Endothelial cell (in vitro differentiated cells): ENCODE measurements at regions not wholly inside any gene's neighbourhood (a gene's known extent, or its start where the extent isn't known, plus 50 kb on each side); places are given as distances from the start of the nearest gene placed in this dataset.

Experiments
- DNase-seq: peaks from one replicate; pipeline ENCODE4 v3.0.0; 2021; ENCODE audit warnings: low spot score
- H3K27ac Mint-ChIP-seq: one replicate; pipeline ENCODE4 v1.8.0; 2021; ENCODE audit warnings: mixed read lengths, inconsistent platforms; ENCODE audit not compliant: unreplicated experiment
- H3K27me3 Mint-ChIP-seq: one replicate; pipeline ENCODE4 v1.8.0; 2021; ENCODE audit warnings: mild to moderate bottlenecking, moderate library complexity, mixed read lengths, inconsistent platforms; ENCODE audit not compliant: unreplicated experiment
- H3K36me3 Mint-ChIP-seq: one replicate; pipeline ENCODE4 v1.8.0; 2021; ENCODE audit warnings: mild to moderate bottlenecking, low read depth, mixed read lengths, inconsistent platforms; ENCODE audit not compliant: unreplicated experiment
- H3K4me1 Mint-ChIP-seq: one replicate; pipeline ENCODE4 v1.8.0; 2021; ENCODE audit warnings: mild to moderate bottlenecking, mixed read lengths, inconsistent platforms; ENCODE audit not compliant: unreplicated experiment
- H3K4me3 Mint-ChIP-seq: one replicate; pipeline ENCODE4 v1.8.0; 2021; ENCODE audit warnings: mild to moderate bottlenecking, mixed read lengths, inconsistent platforms; ENCODE audit not compliant: unreplicated experiment
- H3K9me3 Mint-ChIP-seq: one replicate; pipeline ENCODE4 v1.8.0; 2021; ENCODE audit warnings: mixed read lengths, inconsistent platforms; ENCODE audit not compliant: unreplicated experiment
- CTCF ChIP-seq: fragments of 200-600 bp; sonication (generic); IDR thresholded peaks from one replicate; pipeline ENCODE4 v1.5.0; 2021; ENCODE audit warnings: antibody characterized with exemption; ENCODE audit not compliant: unreplicated experiment

DNA sequence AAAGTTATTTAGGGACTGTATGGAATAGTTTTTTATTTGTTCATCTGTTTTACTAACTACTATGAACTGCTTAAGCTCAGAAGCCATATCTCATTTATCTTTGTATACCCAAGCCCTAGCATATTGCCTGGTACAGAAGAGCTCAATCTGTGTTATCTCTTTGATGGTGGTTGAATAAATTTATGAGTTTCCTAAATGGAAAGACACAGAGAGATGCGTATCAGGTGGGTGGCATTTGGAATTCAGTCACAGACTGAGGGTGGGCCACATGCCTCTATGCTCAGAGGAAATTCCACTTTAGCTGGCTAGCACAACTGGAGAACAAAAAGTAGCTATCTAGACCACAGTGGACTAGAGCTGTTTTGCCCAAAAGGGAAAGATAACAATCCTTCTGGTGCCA is 145.5 kb downstream of the SLC6A15 start:
- no peaks in the 10 kb centered on the region for H3K36me3 Mint-ChIP-seq
- no peaks in the 10 kb centered on the region for H3K4me1 Mint-ChIP-seq
- no peak overlapping the region for H3K4me3 Mint-ChIP-seq
- H3K27me3 Mint-ChIP-seq = no peaks in the 10 kb centered on the region
- no peak for DNase-seq
- H3K27ac Mint-ChIP-seq = no peak overlapping the region
- no peaks in the 10 kb centered on the region for H3K9me3 Mint-ChIP-seq
- no peak for TF ChIP-seq CTCF

GRCh38 chr12:84766375-84766774 is 146.2 kb downstream of the SLC6A15 start:
- no peak for TF ChIP-seq CTCF
- Mint-ChIP-seq H3K36me3 (no peaks in the 10 kb centered on the region), H3K4me1 (no peaks in the 10 kb centered on the region), H3K27ac (no peak overlapping the region), H3K4me3 (no peak overlapping the region), H3K27me3 (no peaks in the 10 kb centered on the region), H3K9me3 (no peaks in the 10 kb centered on the region)
- no peak for DNase-seq

DNA sequence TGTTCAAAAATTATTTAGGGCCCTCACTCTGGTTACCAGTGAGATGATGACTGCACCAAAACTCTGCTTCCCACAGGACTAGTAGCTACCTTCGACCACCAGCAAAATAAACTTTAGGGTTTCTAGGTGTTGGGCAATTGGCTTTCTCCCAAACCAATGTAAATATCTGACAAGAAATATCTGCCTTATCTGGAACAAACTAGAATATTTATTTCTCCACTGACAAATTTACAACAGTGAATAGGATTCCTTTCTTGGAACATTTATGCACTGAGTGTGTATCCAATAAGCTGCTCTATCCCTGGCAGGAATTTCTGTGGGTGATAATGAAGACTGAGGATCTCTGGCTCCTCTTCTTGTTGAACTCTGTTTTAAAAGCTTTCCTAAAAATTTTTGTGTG is 148.6 kb downstream of the SLC6A15 start:
- TF ChIP-seq CTCF = no peak
- H3K36me3 Mint-ChIP-seq = no peaks in the 10 kb centered on the region
- no peak overlapping the region for H3K4me3 Mint-ChIP-seq
- H3K27me3 Mint-ChIP-seq = no peaks in the 10 kb centered on the region
- H3K9me3 Mint-ChIP-seq = no peaks in the 10 kb centered on the region
- no peak overlapping the region for H3K27ac Mint-ChIP-seq
- no peak for DNase-seq
- no peaks in the 10 kb centered on the region for H3K4me1 Mint-ChIP-seq

DNA sequence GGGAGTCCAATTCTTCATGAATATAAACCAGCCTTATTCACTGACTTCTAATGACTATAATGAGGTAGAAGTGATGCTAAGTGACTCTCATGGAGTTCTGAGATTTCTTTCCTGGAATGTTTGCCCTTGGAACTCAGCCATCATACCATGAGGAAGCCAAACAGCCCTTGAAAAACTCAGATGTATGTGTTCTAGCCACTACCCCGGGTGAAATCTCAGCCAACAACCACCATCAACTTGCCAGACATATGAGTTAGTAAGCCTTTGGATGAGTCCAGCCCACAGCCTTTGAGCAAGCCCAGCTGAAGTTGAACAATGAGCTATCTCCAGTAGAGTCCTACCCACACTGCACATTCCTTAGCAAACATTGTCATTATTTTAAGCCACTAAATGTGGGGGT is 149.5 kb downstream of the SLC6A15 start:
- Mint-ChIP-seq H3K27me3 (no peaks in the 10 kb centered on the region), H3K36me3 (no peaks in the 10 kb centered on the region), H3K4me1 (peaks cover 3% of the 10 kb centered on the region), H3K9me3 (no peaks in the 10 kb centered on the region), H3K4me3 (no peak overlapping the region), H3K27ac (no peak overlapping the region)
- no peak for TF ChIP-seq CTCF
- no peak for DNase-seq

GRCh38 chr12:84760091-84760865 is 152.3 kb downstream of the SLC6A15 start:
- no peaks in the 10 kb centered on the region for H3K36me3 Mint-ChIP-seq
- DNase-seq = no peak
- peaks cover 5% of the 10 kb centered on the region for H3K4me1 Mint-ChIP-seq
- no peak for TF ChIP-seq CTCF
- no peak overlapping the region for H3K4me3 Mint-ChIP-seq
- no peaks in the 10 kb centered on the region for H3K27me3 Mint-ChIP-seq
- H3K9me3 Mint-ChIP-seq = no peaks in the 10 kb centered on the region
- H3K27ac Mint-ChIP-seq = no peak overlapping the region
